ENCODE measurements at regions not wholly inside any gene's neighbourhood (a gene's known extent, or its start where the extent isn't known, plus 50 kb on each side); places are given as distances from the start of the nearest gene placed in this dataset.
"Not testable (repeated sequence)": the region's sequence is repeated elsewhere in the genome, so short reads cannot be mapped to it uniquely, and the experiment has no call there.

DNA sequence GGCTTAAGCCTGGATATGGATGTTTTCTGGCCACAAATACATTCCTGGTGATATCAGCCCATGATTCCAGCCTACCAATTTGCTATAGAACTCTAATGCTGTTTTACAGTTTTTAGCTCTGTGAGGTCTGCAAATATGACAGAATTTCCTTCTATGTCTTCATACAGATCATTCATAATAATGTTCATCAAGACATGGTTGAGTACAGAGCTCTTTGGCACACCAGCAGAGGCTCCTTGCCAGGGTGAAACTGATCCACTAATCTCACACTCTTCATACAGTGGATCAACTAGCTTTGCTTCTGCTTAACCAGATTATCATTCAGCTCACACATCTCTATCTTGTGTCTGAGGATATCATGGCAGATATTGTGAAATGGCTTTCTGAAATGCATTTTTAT lies 672.1 kb downstream of the STK39 start:
- ATAC-seq: no peak
- TF ChIP-seq ZNF8 (CRISPR knock-in tag; IDR thresholded peaks at IDR 0.05): no peak
- TF ChIP-seq ZC3H10 (CRISPR knock-in tag; IDR thresholded peaks at IDR 0.05): no peak
- TF ChIP-seq, protein P1, sequence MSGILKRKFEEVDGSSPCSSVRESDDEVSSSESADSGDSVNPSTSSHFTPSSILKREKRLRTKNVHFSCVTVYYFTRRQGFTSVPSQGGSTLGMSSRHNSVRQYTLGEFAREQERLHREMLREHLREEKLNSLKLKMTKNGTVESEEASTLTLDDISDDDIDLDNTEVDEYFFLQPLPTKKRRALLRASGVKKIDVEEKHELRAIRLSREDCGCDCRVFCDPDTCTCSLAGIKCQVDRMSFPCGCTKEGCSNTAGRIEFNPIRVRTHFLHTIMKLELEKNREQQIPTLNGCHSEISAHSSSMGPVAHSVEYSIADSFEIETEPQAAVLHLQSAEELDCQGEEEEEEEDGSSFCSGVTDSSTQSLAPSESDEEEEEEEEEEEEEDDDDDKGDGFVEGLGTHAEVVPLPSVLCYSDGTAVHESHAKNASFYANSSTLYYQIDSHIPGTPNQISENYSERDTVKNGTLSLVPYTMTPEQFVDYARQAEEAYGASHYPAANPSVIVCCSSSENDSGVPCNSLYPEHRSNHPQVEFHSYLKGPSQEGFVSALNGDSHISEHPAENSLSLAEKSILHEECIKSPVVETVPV (CRISPR knock-in tag; IDR thresholded peaks at IDR 0.05): no peak
- no peak for TF ChIP-seq ESRRG (CRISPR knock-in tag; IDR thresholded peaks at IDR 0.05)
- TF ChIP-seq PPARA (CRISPR knock-in tag; IDR thresholded peaks at IDR 0.05; ENCODE audit: borderline replicate concordance): no peak
- TF ChIP-seq TOX (CRISPR knock-in tag; IDR thresholded peaks at IDR 0.05; ENCODE audit: borderline replicate concordance): no peak
- no peak for TF ChIP-seq TCF4 (CRISPR knock-in tag; IDR thresholded peaks at IDR 0.05; ENCODE audit: borderline replicate concordance)
- TF ChIP-seq ZFP30 (CRISPR knock-in tag; IDR thresholded peaks at IDR 0.05): no peak
- no peak for TF ChIP-seq ZNF565 (CRISPR knock-in tag; conservative IDR thresholded peaks at IDR 0.05; ENCODE audit: low read depth)
- TF ChIP-seq, protein P2, sequence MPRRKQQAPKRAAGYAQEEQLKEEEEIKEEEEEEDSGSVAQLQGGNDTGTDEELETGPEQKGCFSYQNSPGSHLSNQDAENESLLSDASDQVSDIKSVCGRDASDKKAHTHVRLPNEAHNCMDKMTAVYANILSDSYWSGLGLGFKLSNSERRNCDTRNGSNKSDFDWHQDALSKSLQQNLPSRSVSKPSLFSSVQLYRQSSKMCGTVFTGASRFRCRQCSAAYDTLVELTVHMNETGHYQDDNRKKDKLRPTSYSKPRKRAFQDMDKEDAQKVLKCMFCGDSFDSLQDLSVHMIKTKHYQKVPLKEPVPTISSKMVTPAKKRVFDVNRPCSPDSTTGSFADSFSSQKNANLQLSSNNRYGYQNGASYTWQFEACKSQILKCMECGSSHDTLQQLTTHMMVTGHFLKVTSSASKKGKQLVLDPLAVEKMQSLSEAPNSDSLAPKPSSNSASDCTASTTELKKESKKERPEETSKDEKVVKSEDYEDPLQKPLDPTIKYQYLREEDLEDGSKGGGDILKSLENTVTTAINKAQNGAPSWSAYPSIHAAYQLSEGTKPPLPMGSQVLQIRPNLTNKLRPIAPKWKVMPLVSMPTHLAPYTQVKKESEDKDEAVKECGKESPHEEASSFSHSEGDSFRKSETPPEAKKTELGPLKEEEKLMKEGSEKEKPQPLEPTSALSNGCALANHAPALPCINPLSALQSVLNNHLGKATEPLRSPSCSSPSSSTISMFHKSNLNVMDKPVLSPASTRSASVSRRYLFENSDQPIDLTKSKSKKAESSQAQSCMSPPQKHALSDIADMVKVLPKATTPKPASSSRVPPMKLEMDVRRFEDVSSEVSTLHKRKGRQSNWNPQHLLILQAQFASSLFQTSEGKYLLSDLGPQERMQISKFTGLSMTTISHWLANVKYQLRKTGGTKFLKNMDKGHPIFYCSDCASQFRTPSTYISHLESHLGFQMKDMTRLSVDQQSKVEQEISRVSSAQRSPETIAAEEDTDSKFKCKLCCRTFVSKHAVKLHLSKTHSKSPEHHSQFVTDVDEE (CRISPR knock-in tag; IDR thresholded peaks at IDR 0.05): no peak
- no peak for TF ChIP-seq BACH2 (CRISPR knock-in tag; IDR thresholded peaks at IDR 0.05; ENCODE audit: borderline replicate concordance)

DNA sequence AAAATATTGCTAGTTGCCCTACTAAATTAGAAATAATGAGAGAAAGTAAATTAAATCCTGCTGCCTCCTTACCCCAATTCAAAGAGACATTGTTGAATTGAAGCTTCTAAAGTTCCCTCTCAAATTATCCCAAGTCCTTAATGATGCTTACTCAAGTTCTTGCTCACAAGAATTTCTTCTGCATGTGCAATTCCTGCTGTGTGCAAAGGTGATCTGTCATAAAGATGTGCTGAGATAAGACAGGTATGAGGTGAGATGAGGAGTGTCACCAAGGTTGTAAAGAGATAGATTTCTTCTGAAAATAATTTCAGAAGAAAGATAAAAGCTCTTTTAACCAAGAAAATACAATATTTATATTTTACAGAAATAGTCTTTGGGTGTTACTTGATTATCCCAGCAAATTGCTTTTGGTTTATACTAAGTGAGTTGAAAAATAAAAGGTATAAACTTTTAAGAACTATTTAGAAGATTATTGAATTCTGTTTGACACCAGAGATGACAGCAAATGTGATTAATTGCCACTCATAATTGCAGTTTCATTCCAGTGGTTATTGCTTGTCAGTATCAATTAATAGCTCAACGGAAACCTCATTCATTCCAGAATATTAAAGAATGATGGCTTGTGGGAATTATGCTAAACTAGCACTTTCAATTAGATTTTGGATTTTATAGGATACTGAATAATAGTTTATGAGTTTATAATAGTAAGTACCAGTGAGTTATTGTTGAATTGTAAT lies 674.3 kb downstream of the STK39 start:
- no peak for ATAC-seq
- no peak for TF ChIP-seq SNAI2 (CRISPR knock-in tag; IDR thresholded peaks at IDR 0.05)
- TF ChIP-seq, protein P3, sequence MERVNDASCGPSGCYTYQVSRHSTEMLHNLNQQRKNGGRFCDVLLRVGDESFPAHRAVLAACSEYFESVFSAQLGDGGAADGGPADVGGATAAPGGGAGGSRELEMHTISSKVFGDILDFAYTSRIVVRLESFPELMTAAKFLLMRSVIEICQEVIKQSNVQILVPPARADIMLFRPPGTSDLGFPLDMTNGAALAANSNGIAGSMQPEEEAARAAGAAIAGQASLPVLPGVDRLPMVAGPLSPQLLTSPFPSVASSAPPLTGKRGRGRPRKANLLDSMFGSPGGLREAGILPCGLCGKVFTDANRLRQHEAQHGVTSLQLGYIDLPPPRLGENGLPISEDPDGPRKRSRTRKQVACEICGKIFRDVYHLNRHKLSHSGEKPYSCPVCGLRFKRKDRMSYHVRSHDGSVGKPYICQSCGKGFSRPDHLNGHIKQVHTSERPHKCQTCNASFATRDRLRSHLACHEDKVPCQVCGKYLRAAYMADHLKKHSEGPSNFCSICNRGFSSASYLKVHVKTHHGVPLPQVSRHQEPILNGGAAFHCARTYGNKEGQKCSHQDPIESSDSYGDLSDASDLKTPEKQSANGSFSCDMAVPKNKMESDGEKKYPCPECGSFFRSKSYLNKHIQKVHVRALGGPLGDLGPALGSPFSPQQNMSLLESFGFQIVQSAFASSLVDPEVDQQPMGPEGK (CRISPR knock-in tag; IDR thresholded peaks at IDR 0.05; ENCODE audit: borderline replicate concordance): no peak
- TF ChIP-seq, protein P1 (CRISPR knock-in tag; IDR thresholded peaks at IDR 0.05): no peak
- TF ChIP-seq, protein P4, sequence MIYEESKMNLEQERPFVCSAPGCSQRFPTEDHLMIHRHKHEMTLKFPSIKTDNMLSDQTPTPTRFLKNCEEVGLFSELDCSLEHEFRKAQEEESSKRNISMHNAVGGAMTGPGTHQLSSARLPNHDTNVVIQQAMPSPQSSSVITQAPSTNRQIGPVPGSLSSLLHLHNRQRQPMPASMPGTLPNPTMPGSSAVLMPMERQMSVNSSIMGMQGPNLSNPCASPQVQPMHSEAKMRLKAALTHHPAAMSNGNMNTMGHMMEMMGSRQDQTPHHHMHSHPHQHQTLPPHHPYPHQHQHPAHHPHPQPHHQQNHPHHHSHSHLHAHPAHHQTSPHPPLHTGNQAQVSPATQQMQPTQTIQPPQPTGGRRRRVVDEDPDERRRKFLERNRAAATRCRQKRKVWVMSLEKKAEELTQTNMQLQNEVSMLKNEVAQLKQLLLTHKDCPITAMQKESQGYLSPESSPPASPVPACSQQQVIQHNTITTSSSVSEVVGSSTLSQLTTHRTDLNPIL (CRISPR knock-in tag; IDR thresholded peaks at IDR 0.05; ENCODE audit: low read depth): no peak
- TF ChIP-seq ISL1 (CRISPR knock-in tag; IDR thresholded peaks at IDR 0.05): no peak
- TF ChIP-seq ZNF70 (CRISPR knock-in tag; IDR thresholded peaks at IDR 0.05): no peak
- TF ChIP-seq RARB (CRISPR knock-in tag; IDR thresholded peaks at IDR 0.05): no peak
- TF ChIP-seq OSR1 (CRISPR knock-in tag; IDR thresholded peaks at IDR 0.05): no peak
- no peak for TF ChIP-seq ZNF565 (CRISPR knock-in tag; conservative IDR thresholded peaks at IDR 0.05; ENCODE audit: low read depth)
- TF ChIP-seq GLIS3 (CRISPR knock-in tag; IDR thresholded peaks at IDR 0.05): no peak
- TF ChIP-seq CSDC2 (CRISPR knock-in tag; IDR thresholded peaks at IDR 0.05): no peak
- TF ChIP-seq ARNTL (CRISPR knock-in tag; IDR thresholded peaks at IDR 0.05; ENCODE audit: borderline replicate concordance, low read depth): no peak
- no peak for TF ChIP-seq TOX (CRISPR knock-in tag; IDR thresholded peaks at IDR 0.05; ENCODE audit: borderline replicate concordance)

DNA sequence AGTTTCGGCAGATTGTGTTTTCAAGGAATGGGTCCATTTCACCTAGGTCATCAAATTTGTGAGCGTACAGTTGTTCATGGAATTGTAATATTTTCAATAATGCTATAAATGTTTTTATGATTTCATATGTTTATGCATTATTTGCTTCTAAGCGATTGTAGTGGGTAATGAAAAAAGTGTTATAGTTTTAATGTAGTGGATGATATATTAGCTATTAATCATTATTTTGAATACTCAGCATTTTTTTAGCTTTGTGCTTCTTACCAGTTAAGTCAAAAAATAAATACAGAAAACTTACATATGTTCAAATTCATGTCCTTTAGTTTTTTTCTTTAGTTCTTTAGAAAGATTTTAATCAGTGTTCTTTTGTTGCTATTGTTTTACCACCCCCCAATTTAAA lies 677.0 kb downstream of the STK39 start:
- ATAC-seq: no peak

DNA sequence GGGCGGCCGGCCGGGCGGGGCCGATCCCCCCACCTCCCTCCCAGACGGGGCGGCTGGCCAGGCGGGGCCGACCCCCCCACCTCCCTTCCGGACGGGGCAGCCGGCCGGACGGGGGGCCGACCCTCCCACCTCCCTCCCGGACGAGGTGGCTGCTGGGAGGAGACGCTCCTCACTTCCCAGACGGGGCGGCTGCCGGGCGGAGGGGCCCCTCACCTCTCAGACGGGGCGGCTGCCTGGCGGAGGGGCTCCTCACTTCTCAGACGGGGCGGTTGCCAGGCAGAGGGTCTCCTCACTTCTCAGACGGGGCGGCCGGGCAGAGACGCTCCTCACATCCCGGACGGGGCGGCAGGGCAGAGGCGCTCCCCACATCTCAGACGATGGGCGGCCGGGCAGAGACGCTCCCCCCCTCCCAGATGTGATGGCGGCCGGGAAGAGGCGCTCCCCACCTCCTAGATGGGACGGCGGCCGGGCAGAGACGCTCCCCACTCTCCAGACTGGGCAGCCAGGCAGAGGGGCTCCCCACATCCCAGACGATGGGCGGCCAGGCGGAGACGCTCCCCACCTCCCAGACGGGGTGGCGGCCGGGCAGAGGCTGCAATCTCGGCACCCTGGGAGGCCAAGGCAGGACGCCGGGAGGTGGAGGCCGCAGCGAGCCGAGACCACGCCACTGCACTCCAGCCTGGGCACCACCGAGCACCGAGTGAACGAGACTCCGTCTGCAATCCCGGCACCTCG lies 675.8 kb downstream of the XIRP2 start:
- ATAC-seq: not testable (repeated sequence)

More for the DNA sequence above, 677.0 kb downstream of the STK39 start:
- TF ChIP-seq, protein P5, sequence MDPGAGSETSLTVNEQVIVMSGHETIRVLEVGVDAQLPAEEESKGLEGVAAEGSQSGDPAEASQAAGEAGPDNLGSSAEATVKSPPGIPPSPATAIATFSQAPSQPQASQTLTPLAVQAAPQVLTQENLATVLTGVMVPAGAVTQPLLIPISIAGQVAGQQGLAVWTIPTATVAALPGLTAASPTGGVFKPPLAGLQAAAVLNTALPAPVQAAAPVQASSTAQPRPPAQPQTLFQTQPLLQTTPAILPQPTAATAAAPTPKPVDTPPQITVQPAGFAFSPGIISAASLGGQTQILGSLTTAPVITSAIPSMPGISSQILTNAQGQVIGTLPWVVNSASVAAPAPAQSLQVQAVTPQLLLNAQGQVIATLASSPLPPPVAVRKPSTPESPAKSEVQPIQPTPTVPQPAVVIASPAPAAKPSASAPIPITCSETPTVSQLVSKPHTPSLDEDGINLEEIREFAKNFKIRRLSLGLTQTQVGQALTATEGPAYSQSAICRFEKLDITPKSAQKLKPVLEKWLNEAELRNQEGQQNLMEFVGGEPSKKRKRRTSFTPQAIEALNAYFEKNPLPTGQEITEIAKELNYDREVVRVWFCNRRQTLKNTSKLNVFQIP (CRISPR knock-in tag; IDR thresholded peaks at IDR 0.05; ENCODE audit: borderline replicate concordance, low read depth): no peak
- TF ChIP-seq, protein P1 (CRISPR knock-in tag; IDR thresholded peaks at IDR 0.05): no peak
- TF ChIP-seq RARB (CRISPR knock-in tag; IDR thresholded peaks at IDR 0.05): no peak

Data from SK-N-SH treated with all-trans-retinoic acid at 6 μM for 48 hours (cell line).